ENCODE measurements at regions not wholly inside any gene's neighbourhood (a gene's known extent, or its start where the extent isn't known, plus 50 kb on each side); places are given as distances from the start of the nearest gene placed in this dataset.

DNA sequence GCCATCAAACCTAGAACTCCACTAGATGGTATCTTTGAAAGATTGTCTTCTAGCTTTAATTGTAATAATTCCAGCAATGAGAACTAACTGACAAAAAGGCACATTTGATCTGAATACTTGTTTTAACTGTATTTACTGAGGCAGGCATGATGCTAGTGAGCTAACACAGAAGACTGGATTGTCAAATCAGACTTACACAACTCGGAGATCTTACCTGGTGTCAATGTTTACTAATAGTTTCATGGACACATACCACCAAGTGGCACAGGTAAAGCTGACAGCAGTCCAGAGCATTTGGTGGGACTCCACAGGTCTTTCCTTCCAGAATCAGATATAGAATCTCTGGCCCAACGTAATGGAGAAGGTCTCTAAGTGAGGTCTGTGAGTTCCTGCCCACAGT lies 229.9 kb upstream of the BOD1L1 start:
- H3K36me3 ChIP-seq (ENCODE audit: control insufficient read depth in 2 of 3, insufficient read depth in 3 of 3, low read length in 3 of 3), result no peaks in the 10 kb centered on the region
- no peak overlapping the region for H3K4me3 ChIP-seq (ENCODE audit: low read length in 3 of 3)
- H3K4me1 ChIP-seq (ENCODE audit: control insufficient read depth in 2 of 3, insufficient read depth in 2 of 3, low read depth in 1 of 3, low read length in 3 of 3), result peaks cover 0 to 7% (median 0%) of the 10 kb centered on the region in 3 donors
- H3K9me3 ChIP-seq (ENCODE audit: control insufficient read depth in 2 of 3, insufficient read depth in 1 of 3, low read length in 3 of 3), result peaks cover 0 to 4% (median 0%) of the 10 kb centered on the region in 3 donors
- intact Hi-C loops (cut with DNase I), result no loop called here
- H3K27ac ChIP-seq (ENCODE audit: low read depth in 2 of 2, low read length in 2 of 2), result no peak overlapping the region
- H3K9ac ChIP-seq (ENCODE audit: low read length in 3 of 3), result no peak overlapping the region
- TF ChIP-seq, protein P1, sequence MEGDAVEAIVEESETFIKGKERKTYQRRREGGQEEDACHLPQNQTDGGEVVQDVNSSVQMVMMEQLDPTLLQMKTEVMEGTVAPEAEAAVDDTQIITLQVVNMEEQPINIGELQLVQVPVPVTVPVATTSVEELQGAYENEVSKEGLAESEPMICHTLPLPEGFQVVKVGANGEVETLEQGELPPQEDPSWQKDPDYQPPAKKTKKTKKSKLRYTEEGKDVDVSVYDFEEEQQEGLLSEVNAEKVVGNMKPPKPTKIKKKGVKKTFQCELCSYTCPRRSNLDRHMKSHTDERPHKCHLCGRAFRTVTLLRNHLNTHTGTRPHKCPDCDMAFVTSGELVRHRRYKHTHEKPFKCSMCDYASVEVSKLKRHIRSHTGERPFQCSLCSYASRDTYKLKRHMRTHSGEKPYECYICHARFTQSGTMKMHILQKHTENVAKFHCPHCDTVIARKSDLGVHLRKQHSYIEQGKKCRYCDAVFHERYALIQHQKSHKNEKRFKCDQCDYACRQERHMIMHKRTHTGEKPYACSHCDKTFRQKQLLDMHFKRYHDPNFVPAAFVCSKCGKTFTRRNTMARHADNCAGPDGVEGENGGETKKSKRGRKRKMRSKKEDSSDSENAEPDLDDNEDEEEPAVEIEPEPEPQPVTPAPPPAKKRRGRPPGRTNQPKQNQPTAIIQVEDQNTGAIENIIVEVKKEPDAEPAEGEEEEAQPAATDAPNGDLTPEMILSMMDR (IDR thresholded peaks at IDR 0.05; ENCODE audit: borderline replicate concordance, extremely low read depth, insufficient read depth), result no peak
- FAIRE-seq (no peak), DNase-seq (no peak)
- no peaks in the 10 kb centered on the region for H3K27me3 ChIP-seq (ENCODE audit: control insufficient read depth, insufficient read depth, low read length)

DNA sequence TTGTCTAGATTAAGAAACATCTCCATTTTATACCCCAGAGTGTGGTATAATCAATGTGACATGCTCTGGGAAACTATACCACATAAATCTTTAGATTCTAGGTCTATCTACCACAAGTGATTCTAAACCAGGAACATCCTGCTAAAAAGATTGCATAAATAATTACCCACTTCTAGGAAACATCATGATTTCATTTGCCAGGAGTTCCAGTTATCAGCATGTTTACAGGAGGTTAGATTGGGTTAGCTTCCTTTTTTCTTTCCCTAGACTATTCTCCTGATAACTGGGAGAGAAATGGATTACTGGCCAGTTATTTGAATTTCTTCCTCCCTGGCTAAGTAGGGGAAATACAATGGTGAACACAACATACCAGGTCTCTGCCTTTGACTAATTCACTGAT lies 230.3 kb upstream of the BOD1L1 start:
- Histone ChIP-seq H3K9me3 (ENCODE audit: control insufficient read depth in 2 of 3, insufficient read depth in 1 of 3, low read length in 3 of 3) (peaks cover 0 to 5% (median 0%) of the 10 kb centered on the region in 3 donors), H3K27ac (ENCODE audit: low read depth in 2 of 2, low read length in 2 of 2) (no peak overlapping the region), H3K4me3 (ENCODE audit: low read length in 3 of 3) (no peak overlapping the region), H3K36me3 (ENCODE audit: control insufficient read depth in 2 of 3, insufficient read depth in 3 of 3, low read length in 3 of 3) (no peaks in the 10 kb centered on the region), H3K9ac (ENCODE audit: low read length in 3 of 3) (no peak overlapping the region), H3K27me3 (ENCODE audit: control insufficient read depth, insufficient read depth, low read length) (no peaks in the 10 kb centered on the region), H3K4me1 (ENCODE audit: control insufficient read depth in 2 of 3, insufficient read depth in 2 of 3, low read depth in 1 of 3, low read length in 3 of 3) (peaks cover 0 to 7% (median 0%) of the 10 kb centered on the region in 3 donors)
- intact Hi-C loops (cut with DNase I), result no loop called here
- FAIRE-seq (no peak), DNase-seq (no peak)
- TF ChIP-seq, protein P1 (IDR thresholded peaks at IDR 0.05; ENCODE audit: borderline replicate concordance, extremely low read depth, insufficient read depth), result no peak

DNA sequence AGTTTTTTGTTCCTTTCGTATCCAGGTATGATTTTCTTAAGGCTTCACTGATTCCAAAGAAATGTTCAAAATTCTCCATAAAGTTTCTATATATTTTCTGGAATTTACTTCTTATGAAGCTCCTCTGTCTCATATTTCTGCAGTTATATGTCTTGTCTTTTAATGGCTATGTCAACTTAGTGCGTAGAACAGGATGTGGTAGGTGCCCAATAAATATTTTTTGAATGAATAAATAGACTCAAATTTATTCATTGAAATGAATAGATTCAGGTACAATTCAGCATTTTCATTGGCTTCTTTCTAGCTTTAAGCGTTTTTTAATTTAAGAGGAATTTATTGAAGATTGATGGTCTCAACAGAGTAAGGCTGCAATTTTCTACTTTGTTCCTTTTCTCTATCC lies 231.9 kb upstream of the BOD1L1 start:
- no peak overlapping the region for H3K4me3 ChIP-seq (ENCODE audit: low read length in 3 of 3)
- intact Hi-C loops (cut with DNase I), result no loop called here
- TF ChIP-seq, protein P1 (IDR thresholded peaks at IDR 0.05; ENCODE audit: borderline replicate concordance, extremely low read depth, insufficient read depth), result no peak
- H3K27ac ChIP-seq (ENCODE audit: low read depth in 2 of 2, low read length in 2 of 2), result no peak overlapping the region
- FAIRE-seq (no peak), DNase-seq (no peak)
- H3K27me3 ChIP-seq (ENCODE audit: control insufficient read depth, insufficient read depth, low read length), result no peaks in the 10 kb centered on the region
- H3K9me3 ChIP-seq (ENCODE audit: control insufficient read depth in 2 of 3, insufficient read depth in 1 of 3, low read length in 3 of 3), result peaks cover 0 to 5% (median 0%) of the 10 kb centered on the region in 3 donors
- H3K36me3 ChIP-seq (ENCODE audit: control insufficient read depth in 2 of 3, insufficient read depth in 3 of 3, low read length in 3 of 3), result no peaks in the 10 kb centered on the region
- H3K4me1 ChIP-seq (ENCODE audit: control insufficient read depth in 2 of 3, insufficient read depth in 2 of 3, low read depth in 1 of 3, low read length in 3 of 3), result peaks cover 0 to 7% (median 0%) of the 10 kb centered on the region in 3 donors
- H3K9ac ChIP-seq (ENCODE audit: low read length in 3 of 3), result no peak overlapping the region

DNA sequence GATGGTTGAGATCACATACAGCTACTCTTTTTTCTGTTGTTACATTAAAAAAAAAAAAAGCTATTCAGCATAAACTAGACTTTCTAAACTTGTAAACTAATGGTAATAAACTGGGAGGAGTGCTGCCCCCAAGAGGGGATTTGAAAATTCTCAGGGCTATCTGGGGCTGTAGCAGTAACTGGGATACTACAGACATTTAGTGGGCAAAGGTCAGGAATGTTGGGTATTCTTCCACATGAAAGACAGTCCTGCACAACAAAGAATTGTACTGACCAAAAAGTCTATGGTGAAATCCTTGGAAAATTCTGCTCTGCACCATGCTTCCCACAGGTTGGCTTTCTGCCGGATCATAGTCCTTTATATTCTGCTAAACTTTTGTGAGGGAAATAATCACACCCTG lies 232.6 kb upstream of the BOD1L1 start:
- H3K9ac ChIP-seq (ENCODE audit: low read length in 3 of 3), result no peak overlapping the region
- H3K36me3 ChIP-seq (ENCODE audit: control insufficient read depth in 2 of 3, insufficient read depth in 3 of 3, low read length in 3 of 3), result no peaks in the 10 kb centered on the region
- intact Hi-C loops (cut with DNase I), result no loop called here
- FAIRE-seq (no peak), DNase-seq (no peak)
- H3K27ac ChIP-seq (ENCODE audit: low read depth in 2 of 2, low read length in 2 of 2), result no peak overlapping the region
- H3K9me3 ChIP-seq (ENCODE audit: control insufficient read depth in 2 of 3, insufficient read depth in 1 of 3, low read length in 3 of 3), result peaks cover 0 to 5% (median 0%) of the 10 kb centered on the region in 3 donors
- H3K4me1 ChIP-seq (ENCODE audit: control insufficient read depth in 2 of 3, insufficient read depth in 2 of 3, low read depth in 1 of 3, low read length in 3 of 3), result peaks cover 0 to 7% (median 0%) of the 10 kb centered on the region in 3 donors
- H3K27me3 ChIP-seq (ENCODE audit: control insufficient read depth, insufficient read depth, low read length), result no peaks in the 10 kb centered on the region
- H3K4me3 ChIP-seq (ENCODE audit: low read length in 3 of 3), result no peak overlapping the region
- TF ChIP-seq, protein P1 (IDR thresholded peaks at IDR 0.05; ENCODE audit: borderline replicate concordance, extremely low read depth, insufficient read depth), result peak; percentile 6
